GM21515 (cell line): ENCODE measurements at regions not wholly inside any gene's neighbourhood (a gene's known extent, or its start where the extent isn't known, plus 50 kb on each side); places are given as distances from the start of the nearest gene placed in this dataset.

Experiments used
- ATAC-seq: cut with Tn5 transposase; IDR thresholded peaks from one replicate; pipeline ENCODE4 v1.9.1; 2021; ENCODE audit not compliant: unreplicated experiment

- ATAC-seq: no peak
Observed at GRCh38 chr9:107872457-107873192, 383.1 kb upstream of the KLF4 start.

DNA sequence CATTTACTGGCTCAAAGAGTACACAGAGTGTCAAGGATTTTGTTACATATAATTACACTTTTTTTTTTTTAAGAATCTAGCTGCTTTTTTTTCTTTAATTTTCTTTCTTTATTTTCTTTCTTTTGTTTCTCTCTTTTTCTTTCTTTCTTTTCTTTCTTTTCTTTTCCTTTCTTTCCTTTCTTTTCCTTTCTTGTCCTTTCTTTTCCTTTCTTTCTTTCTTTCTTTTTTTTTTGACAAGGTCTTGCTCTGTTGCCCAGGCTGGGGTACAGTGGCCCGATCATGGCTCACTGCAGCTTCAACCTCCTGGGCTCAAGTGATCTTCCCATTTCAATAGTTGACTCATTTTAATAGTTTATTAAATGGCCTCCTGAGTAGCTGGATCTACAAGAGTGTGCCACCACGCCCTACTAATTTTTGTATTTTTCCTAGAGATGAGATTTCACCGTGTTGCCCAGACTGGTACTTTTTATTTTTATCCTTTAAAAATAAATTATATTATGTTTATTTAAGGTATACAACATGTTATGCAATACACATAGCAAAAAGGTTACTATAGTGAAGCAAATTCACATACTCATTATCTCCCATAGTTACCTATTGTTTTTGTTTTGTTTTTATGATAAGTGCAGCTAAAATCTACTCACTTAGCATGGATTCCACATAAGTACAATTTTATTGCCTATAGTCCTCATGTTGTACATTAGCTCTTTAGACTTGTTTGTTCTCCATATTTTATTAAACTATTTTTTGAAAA is 381.5 kb upstream of the KLF4 start:
- no peak for ATAC-seq

DNA sequence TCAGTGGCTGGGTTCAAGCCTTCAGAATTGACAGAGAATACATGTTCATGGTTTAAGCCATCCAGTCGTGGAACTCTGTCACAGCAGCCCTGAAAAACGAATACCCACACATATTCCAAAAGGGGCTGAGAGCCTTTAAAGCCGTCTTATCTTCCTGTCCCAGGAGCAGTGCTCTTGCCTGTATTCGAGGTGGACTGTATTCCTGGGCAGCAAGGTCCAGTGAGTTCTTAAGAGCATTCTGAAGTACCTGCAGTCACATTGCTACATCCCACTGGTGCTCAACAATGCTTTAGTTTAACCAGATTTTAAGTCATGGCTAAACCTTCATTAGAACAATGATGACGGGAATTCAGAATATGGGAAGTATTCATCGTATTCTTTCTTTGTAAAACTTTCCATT is 380.7 kb upstream of the KLF4 start:
- no peak for ATAC-seq

- no peak for ATAC-seq
Observed at GRCh38 chr9:107869111-107869510, 379.5 kb upstream of the KLF4 start.

GRCh38 chr9:107868186-107868585 is 378.6 kb upstream of the KLF4 start:
- ATAC-seq: no peak

- no peak for ATAC-seq
Observed at GRCh38 chr9:107867738-107868137, 378.2 kb upstream of the KLF4 start.

DNA sequence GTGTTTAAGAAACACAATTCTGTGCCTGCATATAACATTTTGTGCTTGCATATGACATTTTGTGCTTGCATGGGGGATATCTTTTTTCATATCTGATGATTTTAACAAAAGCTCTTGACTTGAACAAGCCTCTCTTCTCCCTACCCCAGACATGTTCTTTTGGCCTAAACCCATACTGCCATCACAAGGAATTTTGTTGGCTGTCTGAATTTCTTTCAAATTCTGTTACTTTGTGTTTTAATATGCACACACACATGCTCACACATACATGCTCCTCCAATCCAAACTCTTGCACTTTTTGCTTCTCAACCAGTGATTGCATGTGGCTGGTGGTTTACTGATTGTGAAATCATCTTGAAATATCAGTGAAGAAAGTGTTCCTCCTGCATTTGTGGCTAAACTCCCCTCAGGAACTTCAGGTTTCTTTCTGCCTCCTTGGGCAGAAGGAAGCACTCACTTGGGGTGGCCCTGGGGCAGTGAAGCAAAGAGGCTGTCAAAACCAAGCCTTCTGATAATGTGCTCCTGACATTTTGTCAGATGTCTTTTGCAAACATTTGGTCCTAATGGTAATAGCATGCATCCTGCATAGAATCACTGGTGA is 377.2 kb upstream of the KLF4 start:
- ATAC-seq: no peak

DNA sequence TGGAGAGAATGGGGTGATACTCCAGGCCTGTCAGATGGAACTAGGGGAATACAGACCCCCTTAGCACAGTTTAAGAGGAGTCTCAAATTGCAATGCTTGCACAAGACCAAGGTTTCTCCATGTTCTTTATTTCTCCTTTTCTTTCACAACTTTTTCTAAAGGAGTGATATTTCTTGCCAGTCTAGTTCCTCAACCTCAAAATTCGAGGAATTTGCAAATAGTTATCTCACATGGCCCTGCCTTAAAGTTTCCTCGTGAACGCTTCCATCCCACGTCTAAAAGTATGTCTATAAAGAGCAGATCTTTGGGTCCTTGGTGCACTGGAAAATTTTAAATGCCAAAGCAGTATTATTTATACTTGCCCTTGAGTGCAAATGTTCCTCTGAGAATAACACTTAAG is 373.8 kb upstream of the KLF4 start:
- no peak for ATAC-seq

DNA sequence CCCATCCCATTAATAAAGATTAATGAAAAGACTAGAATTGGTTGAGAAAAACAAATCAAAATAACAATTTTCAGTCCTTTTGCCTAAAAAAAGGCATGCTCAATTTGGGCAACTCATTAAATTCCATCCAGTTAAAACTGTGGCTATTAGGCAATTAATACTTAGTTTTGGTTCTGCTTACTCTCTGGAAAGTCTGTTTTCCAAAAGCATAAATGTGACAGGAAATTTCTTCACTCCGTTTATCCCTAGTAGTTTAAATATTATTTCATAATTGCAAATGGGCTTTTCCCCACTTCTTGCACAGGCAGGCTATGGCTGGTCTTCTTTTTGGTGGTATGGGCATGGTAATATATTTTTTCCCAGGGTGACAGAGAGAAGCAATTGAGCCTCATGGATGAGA is 373.3 kb upstream of the KLF4 start:
- ATAC-seq: no peak

DNA sequence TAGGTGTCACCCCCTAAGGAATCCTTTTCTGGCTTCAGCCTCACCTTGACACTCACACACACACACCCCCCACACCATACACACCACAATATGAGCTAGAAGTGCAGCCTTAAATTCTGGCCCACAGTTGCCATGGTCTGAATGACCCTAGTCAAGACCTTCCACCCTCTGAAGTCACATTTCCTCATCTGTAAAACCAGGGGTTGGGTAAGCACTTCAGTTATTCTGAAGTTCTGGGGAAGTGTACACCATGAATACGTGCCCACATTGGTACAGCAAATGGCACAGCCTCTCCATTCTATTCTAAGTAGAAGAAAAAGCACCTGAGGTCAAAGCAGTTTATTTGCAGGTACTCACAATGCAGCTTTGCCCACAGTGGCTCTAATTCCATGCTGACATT is 372.8 kb upstream of the KLF4 start:
- ATAC-seq: no peak

GRCh38 chr9:107861075-107861474 is 371.5 kb upstream of the KLF4 start:
- ATAC-seq: no peak

- ATAC-seq: no peak
Observed at GRCh38 chr9:107858260-107858659, 368.7 kb upstream of the KLF4 start.

GRCh38 chr9:107856633-107857032 is 367.1 kb upstream of the KLF4 start:
- ATAC-seq: no peak

- ATAC-seq: no peak
Observed at GRCh38 chr9:107855164-107855563, 365.6 kb upstream of the KLF4 start.

GRCh38 chr9:107853461-107853860 is 363.9 kb upstream of the KLF4 start:
- no peak for ATAC-seq

- no peak for ATAC-seq
Observed at GRCh38 chr9:107852891-107853290, 363.3 kb upstream of the KLF4 start.

DNA sequence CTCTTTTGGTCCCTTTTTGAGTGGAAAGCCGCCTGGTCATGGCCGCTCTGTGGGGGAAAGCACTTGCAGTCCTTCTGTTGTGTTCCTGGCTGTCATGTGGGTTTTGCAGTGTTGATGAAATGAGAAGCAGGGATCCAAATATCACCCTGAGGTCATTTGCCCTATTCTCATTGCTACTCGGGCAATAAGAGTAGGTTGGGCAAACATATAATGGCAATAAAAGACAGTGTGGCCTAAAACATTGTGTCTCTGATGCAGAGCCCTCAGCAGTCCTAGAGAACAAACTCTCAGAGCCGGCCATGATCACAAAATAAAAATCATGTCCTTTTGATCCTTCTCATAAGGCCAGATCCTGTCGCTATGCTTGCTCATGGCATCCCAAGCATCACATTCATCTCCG is 361.1 kb upstream of the KLF4 start:
- no peak for ATAC-seq

DNA sequence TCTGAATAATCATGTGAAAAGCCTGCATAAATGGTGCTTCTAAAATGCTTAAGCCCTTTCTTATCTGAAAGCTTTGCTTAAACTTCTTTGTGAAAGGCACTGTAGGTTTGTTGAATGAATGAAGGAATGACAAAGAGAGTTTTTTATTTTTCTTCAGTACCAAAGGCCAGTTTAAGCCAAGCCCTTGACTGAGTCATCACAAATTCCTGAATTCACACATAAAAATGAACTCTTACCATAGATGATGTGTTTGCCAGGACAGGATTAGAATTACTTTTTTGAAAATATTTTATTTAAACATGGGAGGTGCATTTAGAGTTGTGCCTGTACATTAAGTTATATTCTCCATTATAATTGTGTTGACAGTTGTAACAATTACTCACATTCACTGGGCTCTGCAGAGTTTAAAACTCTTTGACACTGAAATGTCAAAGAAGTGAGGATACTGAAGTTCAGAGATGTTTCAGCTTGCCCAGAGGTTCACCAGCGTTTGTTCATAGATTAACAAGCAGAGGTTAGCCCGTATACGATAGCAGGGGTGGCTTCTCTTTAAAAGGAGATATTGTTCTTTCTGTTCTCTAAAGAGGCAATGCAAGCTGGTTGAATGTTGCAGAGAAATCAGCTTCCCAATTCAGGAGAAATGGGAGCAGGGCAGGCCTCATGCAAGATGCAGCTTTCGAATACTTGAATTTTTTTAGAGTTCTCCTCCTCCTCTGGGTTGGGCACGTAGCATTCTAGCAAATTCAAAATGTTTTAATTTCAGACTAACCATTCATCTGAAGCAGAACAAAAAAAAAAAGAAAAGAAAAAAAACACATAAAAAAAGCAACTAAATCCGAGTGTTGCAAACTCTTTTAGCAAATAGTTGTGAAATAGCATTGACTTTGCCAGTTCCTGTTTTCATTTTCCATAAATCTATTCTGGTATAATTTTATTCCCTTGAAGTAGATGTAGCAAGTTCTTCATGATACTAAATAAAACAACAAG is 358.7 kb upstream of the KLF4 start:
- ATAC-seq: no peak

DNA sequence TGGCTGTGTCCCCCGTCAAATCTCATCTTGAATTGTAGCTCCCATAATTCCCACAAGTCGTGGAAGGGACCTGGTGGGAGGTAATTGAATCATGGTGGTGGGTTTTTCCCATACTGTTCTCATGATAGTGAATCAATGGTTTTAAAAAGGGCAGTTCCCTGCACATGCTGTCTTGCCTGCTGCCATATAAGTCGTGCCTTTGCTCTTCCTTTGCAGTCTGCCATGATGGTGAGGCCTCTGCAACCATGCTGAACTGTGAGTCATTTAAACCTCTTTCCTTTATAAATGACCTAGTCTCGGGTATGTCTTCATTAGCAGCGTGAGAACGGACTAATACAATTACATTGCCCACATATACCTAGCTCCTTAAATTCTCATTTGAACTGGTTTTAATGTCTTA is 353.0 kb upstream of the KLF4 start:
- no peak for ATAC-seq

GRCh38 chr9:107841076-107841475 is 351.5 kb upstream of the KLF4 start:
- no peak for ATAC-seq

DNA sequence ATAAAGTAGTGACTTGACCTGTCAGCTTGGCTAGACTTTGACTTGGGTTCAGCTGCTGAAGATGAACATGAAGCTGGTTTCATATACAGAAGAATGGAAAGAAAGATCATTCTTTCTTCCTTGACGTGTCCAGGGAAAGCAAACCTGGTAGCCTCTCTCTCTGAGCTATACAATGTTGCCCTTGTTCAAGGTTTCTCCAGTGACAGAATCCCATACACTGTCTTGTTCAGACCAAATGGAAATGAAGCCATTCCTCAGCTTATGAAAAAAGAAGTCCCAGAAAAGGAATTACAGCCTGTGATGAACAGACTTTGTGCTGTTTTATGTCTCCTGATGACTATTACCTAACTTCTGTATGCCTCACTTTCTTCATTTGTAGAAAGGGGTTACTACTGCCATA is 349.8 kb upstream of the KLF4 start:
- ATAC-seq: no peak
